ENCODE measurements at regions not wholly inside any gene's neighbourhood (a gene's known extent, or its start where the extent isn't known, plus 50 kb on each side); places are given as distances from the start of the nearest gene placed in this dataset.

GRCh38 chr6:28770732-28771131 is 153.1 kb downstream of the TRIM27 start:
- FAIRE-seq (no peak), DNase-seq (ENCODE audit: low read depth) (no peak)
- H3K27ac ChIP-seq (ENCODE audit: low read depth, low read length): no peak overlapping the region
- no peaks in the 10 kb centered on the region for H3K79me2 ChIP-seq (ENCODE audit: insufficient read depth, low read length)
- Mint-ChIP-seq H3K36me3 (ENCODE audit: low read depth, unreplicated experiment) (no peaks in the 10 kb centered on the region), H3K27me3 (ENCODE audit: low read depth, unreplicated experiment) (peaks cover 96% of the 10 kb centered on the region), H3K4me1 (ENCODE audit: low read depth, unreplicated experiment) (peaks cover 5% of the 10 kb centered on the region), H3K9me3 (ENCODE audit: unreplicated experiment) (peaks cover 55% of the 10 kb centered on the region), H3K27ac (ENCODE audit: unreplicated experiment) (peak overlapping the region; percentile 7), H3K4me3 (ENCODE audit: unreplicated experiment) (no peak overlapping the region)
- H4K20me1 ChIP-seq (ENCODE audit: insufficient read depth, low read length): no peaks in the 10 kb centered on the region
- no peak overlapping the region for H3K9ac ChIP-seq (ENCODE audit: low read length)
- no peaks in the 10 kb centered on the region for H3K36me3 ChIP-seq (ENCODE audit: insufficient read depth, low read length)
- TF ChIP-seq EZH2 (IDR thresholded peaks at IDR 0.05; ENCODE audit: insufficient read depth, low read length): no peak
- no peak for TF ChIP-seq CTCF (IDR thresholded peaks at IDR 0.05; ENCODE audit: insufficient read depth, low read depth, low read length)
- H3K4me3 ChIP-seq (ENCODE audit: insufficient read depth, low read depth, low read length): no peak overlapping the region
- no peak overlapping the region for H3K4me2 ChIP-seq (ENCODE audit: low read length)
- no peak overlapping the region for H2AFZ ChIP-seq (ENCODE audit: low read depth, low read length)
- peaks cover 92% of the 10 kb centered on the region for H3K27me3 ChIP-seq (ENCODE audit: insufficient read depth, low read length)
- H3K4me1 ChIP-seq (ENCODE audit: insufficient read depth, low read length): no peaks in the 10 kb centered on the region
- H3K9me3 ChIP-seq (ENCODE audit: insufficient read depth, low read depth, low read length): no peaks in the 10 kb centered on the region

- no peaks in the 10 kb centered on the region for H3K79me2 ChIP-seq (ENCODE audit: insufficient read depth, low read length)
- H3K9ac ChIP-seq (ENCODE audit: low read length): no peak overlapping the region
- DNase-seq (ENCODE audit: low read depth) (no peak), FAIRE-seq (no peak)
- Mint-ChIP-seq H3K4me3 (ENCODE audit: unreplicated experiment) (no peak overlapping the region), H3K27me3 (ENCODE audit: low read depth, unreplicated experiment) (peaks cover 96% of the 10 kb centered on the region), H3K9me3 (ENCODE audit: unreplicated experiment) (peaks cover 48% of the 10 kb centered on the region), H3K36me3 (ENCODE audit: low read depth, unreplicated experiment) (peaks cover 2% of the 10 kb centered on the region), H3K4me1 (ENCODE audit: low read depth, unreplicated experiment) (peaks cover 5% of the 10 kb centered on the region), H3K27ac (ENCODE audit: unreplicated experiment) (peak overlapping the region; percentile 41)
- H3K36me3 ChIP-seq (ENCODE audit: insufficient read depth, low read length): no peaks in the 10 kb centered on the region
- no peak overlapping the region for H3K4me3 ChIP-seq (ENCODE audit: insufficient read depth, low read depth, low read length)
- H3K9me3 ChIP-seq (ENCODE audit: insufficient read depth, low read depth, low read length): no peaks in the 10 kb centered on the region
- H2AFZ ChIP-seq (ENCODE audit: low read depth, low read length): no peak overlapping the region
- H3K27ac ChIP-seq (ENCODE audit: low read depth, low read length): no peak overlapping the region
- no peaks in the 10 kb centered on the region for H4K20me1 ChIP-seq (ENCODE audit: insufficient read depth, low read length)
- no peaks in the 10 kb centered on the region for H3K4me1 ChIP-seq (ENCODE audit: insufficient read depth, low read length)
- TF ChIP-seq EZH2 (IDR thresholded peaks at IDR 0.05; ENCODE audit: insufficient read depth, low read length) (no peak), CTCF (IDR thresholded peaks at IDR 0.05; ENCODE audit: insufficient read depth, low read depth, low read length) (no peak)
- H3K4me2 ChIP-seq (ENCODE audit: low read length): no peak overlapping the region
- peaks cover 91% of the 10 kb centered on the region for H3K27me3 ChIP-seq (ENCODE audit: insufficient read depth, low read length)
Measured at GRCh38 chr6:28771401-28772267, 152.2 kb downstream of the TRIM27 start.
